H9 (cell line): ENCODE measurements at regions not wholly inside any gene's neighbourhood (a gene's known extent, or its start where the extent isn't known, plus 50 kb on each side); places are given as distances from the start of the nearest gene placed in this dataset.

Experiments used
- DNase-seq: peaks from one replicate; pipeline ENCODE4 v3.0.0-alpha.2; 2017
- H2AFZ ChIP-seq: one replicate; pipeline ENCODE4 v1.6.1; 2013; ENCODE audit warnings: mild to moderate bottlenecking, low read length, control low read depth, moderate library complexity
- H2AK5ac ChIP-seq: 2 replicates; pipeline ENCODE4 v1.6.1; 2013; ENCODE audit warnings: low read length, control low read depth, mixed read lengths; ENCODE audit not compliant: insufficient read length
- H2BK120ac ChIP-seq: one replicate; pipeline ENCODE4 v1.6.1; 2013; ENCODE audit warnings: low read depth, mild to moderate bottlenecking, low read length, control low read depth, inconsistent platforms; ENCODE audit not compliant: poor library complexity, severe bottlenecking
- H2BK12ac ChIP-seq: 2 replicates; pipeline ENCODE4 v1.6.1; 2013; ENCODE audit warnings: low read length, control low read depth, mixed read lengths, low read depth; ENCODE audit not compliant: insufficient read length
- H2BK15ac ChIP-seq: 2 replicates; pipeline ENCODE4 v1.6.1; 2013; ENCODE audit warnings: low read depth, low read length, control low read depth
- H2BK20ac ChIP-seq: one replicate; pipeline ENCODE4 v1.6.1; 2013; ENCODE audit warnings: low read depth, mild to moderate bottlenecking, low read length, control low read depth, inconsistent platforms; ENCODE audit not compliant: poor library complexity, severe bottlenecking
- H2BK5ac ChIP-seq: 2 replicates; pipeline ENCODE4 v1.6.1; 2013; ENCODE audit warnings: low read length, control low read depth, mixed read lengths; ENCODE audit not compliant: insufficient read length
- H3K14ac ChIP-seq: 2 replicates; pipeline ENCODE4 v1.6.1; 2013; ENCODE audit warnings: low read length, control low read depth; ENCODE audit not compliant: insufficient read depth
- H3K18ac ChIP-seq: 2 replicates; pipeline ENCODE4 v1.6.1; 2013; ENCODE audit warnings: low read depth, mild to moderate bottlenecking, mixed read lengths, low read length, control low read depth; ENCODE audit not compliant: insufficient read length
- H3K23ac ChIP-seq: 2 replicates; pipeline ENCODE4 v1.6.1; 2013; ENCODE audit warnings: low read length, control low read depth, mixed read lengths, low read depth; ENCODE audit not compliant: insufficient read length
- H3K23me2 ChIP-seq: 2 replicates; pipeline ENCODE4 v1.6.1; 2013; ENCODE audit warnings: low read depth, mild to moderate bottlenecking, mixed read lengths, low read length, control low read depth; ENCODE audit not compliant: insufficient read length, poor library complexity, severe bottlenecking
- H3K27ac ChIP-seq: 2 replicates; pipeline ENCODE4 v1.5.1; 2013; ENCODE audit warnings: low read length, control low read depth, mixed read lengths, low read depth; ENCODE audit not compliant: insufficient read length
- H3K27me3 ChIP-seq: 2 replicates; pipeline ENCODE4 v1.6.1; 2013; ENCODE audit warnings: low read length, control low read depth, inconsistent platforms; ENCODE audit not compliant: insufficient read depth
- H3K4ac ChIP-seq: 2 replicates; pipeline ENCODE4 v1.6.1; 2013; ENCODE audit warnings: low read depth, mild to moderate bottlenecking, control low read depth, inconsistent platforms, low read length, moderate library complexity
- H3K4me1 ChIP-seq: 2 replicates; pipeline ENCODE4 v1.6.1; 2013; ENCODE audit warnings: low read length, control low read depth, inconsistent platforms; ENCODE audit not compliant: insufficient read depth
- H3K4me2 ChIP-seq: 2 replicates; pipeline ENCODE4 v1.6.1; 2013; ENCODE audit warnings: low read length, control low read depth, mixed read lengths; ENCODE audit not compliant: insufficient read length, insufficient read depth
- H3K56ac ChIP-seq: 2 replicates; pipeline ENCODE4 v1.6.1; 2013; ENCODE audit warnings: low read depth, mild to moderate bottlenecking, mixed read lengths, low read length, control low read depth; ENCODE audit not compliant: insufficient read length
- H3K79me1 ChIP-seq: 2 replicates; pipeline ENCODE4 v1.6.1; 2013; ENCODE audit warnings: low read depth, mild to moderate bottlenecking, moderate library complexity, low read length, control low read depth, inconsistent platforms; ENCODE audit not compliant: insufficient read depth, poor library complexity, severe bottlenecking
- H3K79me2 ChIP-seq: 2 replicates; pipeline ENCODE4 v1.6.1; 2013; ENCODE audit warnings: low read length, control low read depth, inconsistent platforms; ENCODE audit not compliant: insufficient read depth
- H3K9ac ChIP-seq: 2 replicates; pipeline ENCODE4 v1.6.1; 2013; ENCODE audit warnings: low read length, control low read depth, mixed read lengths; ENCODE audit not compliant: insufficient read length; ENCODE audit errors: extremely low read depth
- H3K9me3 ChIP-seq: one replicate; pipeline ENCODE4 v1.6.1; 2013; ENCODE audit warnings: low read depth, low read length, inconsistent platforms; ENCODE audit not compliant: control insufficient read depth
- H3T11ph ChIP-seq: one replicate; pipeline ENCODE4 v1.6.1; 2013; ENCODE audit warnings: mild to moderate bottlenecking, low read length, control low read depth, inconsistent platforms
- H4K20me1 ChIP-seq: one replicate; pipeline ENCODE4 v1.6.1; 2013; ENCODE audit not compliant: control insufficient read depth, insufficient read length, insufficient read depth
- H4K5ac ChIP-seq: 2 replicates; pipeline ENCODE4 v1.6.1; 2013; ENCODE audit warnings: low read depth, mild to moderate bottlenecking, mixed read lengths, low read length, control low read depth; ENCODE audit not compliant: insufficient read length
- H4K8ac ChIP-seq: replicated peaks from 2 replicates; pipeline ENCODE4 v1.6.1; 2013; ENCODE audit warnings: low read length, control low read depth, mixed read lengths, low read depth; ENCODE audit not compliant: insufficient read length
- H4K91ac ChIP-seq: 2 replicates; pipeline ENCODE4 v1.6.1; 2013; ENCODE audit warnings: low read depth, mild to moderate bottlenecking, moderate library complexity, mixed read lengths, low read length, control low read depth; ENCODE audit not compliant: insufficient read length
- H3K27ac Mint-ChIP-seq, 3 experiments: 2 replicates in 2 of 3; 3 replicates in 1 of 3; pipeline ENCODE4 v1.8.0; 2020 to 2021; ENCODE audit warnings: mixed read lengths in 3 of 3, mild to moderate bottlenecking in 1 of 3, moderate library complexity in 1 of 3
- H3K27me3 Mint-ChIP-seq: 2 replicates; pipeline ENCODE4 v1.8.0; 2021; ENCODE audit warnings: low read depth, mild to moderate bottlenecking, moderate library complexity, mixed read lengths
- H3K36me3 Mint-ChIP-seq, 3 experiments: 2 replicates in 2 of 3; 3 replicates in 1 of 3; pipeline ENCODE4 v1.8.0; 2020 to 2021; ENCODE audit warnings: low read depth in 3 of 3, mixed read lengths in 3 of 3; ENCODE audit not compliant: insufficient read depth in 1 of 3
- H3K4me1 Mint-ChIP-seq, 2 experiments: 2 replicates each; pipeline ENCODE4 v1.8.0; 2020; ENCODE audit warnings: mixed read lengths in 2 of 2
- H3K4me3 Mint-ChIP-seq, 2 experiments: 2 replicates in 1 of 2; 3 replicates in 1 of 2; pipeline ENCODE4 v1.8.0; 2020 to 2021; ENCODE audit warnings: mild to moderate bottlenecking in 2 of 2, mixed read lengths in 2 of 2, moderate library complexity in 1 of 2
- H3K9me3 Mint-ChIP-seq, 2 experiments: 2 replicates in 1 of 2; 3 replicates in 1 of 2; pipeline ENCODE4 v1.8.0; 2020; ENCODE audit warnings: mild to moderate bottlenecking in 2 of 2, mixed read lengths in 2 of 2, moderate library complexity in 1 of 2
- WGBS: extraction: QIAGEN DNeasy Blood & Tissue Kit; methylation state at CpG from one replicate; pipeline ENCODE4 v1.1.7; 2013; ENCODE audit warnings: missing lambda C conversion rate, low lambda C conversion rate, mixed read lengths; ENCODE audit not compliant: insufficient read length; ENCODE audit errors: extremely low coverage; 5-methylcytosine and 5-hydroxymethylcytosine counted together
- TF ChIP-seq, protein P1 (sequence below): fragments of 200-600 bp; sonication (generic); conservative IDR thresholded peaks from 3 replicates; pipeline ENCODE4 v1.8.0; 2021; ENCODE audit warnings: antibody characterized with exemption, mild to moderate bottlenecking

DNA sequence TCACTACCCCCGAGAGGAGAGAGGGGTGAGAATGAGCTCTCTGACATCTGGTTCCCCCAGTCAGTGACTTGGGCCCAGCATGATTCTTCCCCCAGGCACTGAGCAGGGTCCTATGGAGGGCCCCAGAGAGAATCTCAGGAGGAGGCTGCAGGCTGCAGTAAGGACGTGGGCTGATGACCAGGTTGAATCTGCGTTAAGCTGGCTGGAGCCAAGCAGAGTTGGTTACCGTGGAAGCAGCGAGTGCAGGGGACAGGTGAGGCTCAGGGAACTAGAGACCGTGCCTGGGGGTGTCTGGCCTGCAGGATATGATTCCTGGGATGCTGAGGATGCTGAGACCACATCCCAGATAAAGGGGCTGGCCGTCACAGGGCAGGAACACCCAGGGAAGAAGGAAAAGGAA is 314.3 kb upstream of the IRX1 start:
- Histone ChIP-seq H3K23me2 (no peaks in the 10 kb centered on the region), H2BK12ac (no peak overlapping the region), H4K5ac (no peak overlapping the region), H3K14ac (no peak overlapping the region; the same call in 1 of the 2 replicates), H3K18ac (no peak overlapping the region), H4K8ac (no peak overlapping the region), H3T11ph (no peak overlapping the region), H2AK5ac (no peak overlapping the region), H3K27ac (no peak overlapping the region), H3K27me3 (no peaks in the 10 kb centered on the region), H3K79me1 (no peaks in the 10 kb centered on the region), H3K4me2 (no peak overlapping the region), H4K20me1 (no peaks in the 10 kb centered on the region), H4K91ac (no peak overlapping the region), H3K79me2 (no peaks in the 10 kb centered on the region), H2BK5ac (no peak overlapping the region), H3K4me1 (no peaks in the 10 kb centered on the region; the same call in 1 of the 2 replicates), H2BK20ac (no peak overlapping the region), H3K9ac (no peak overlapping the region), H2BK120ac (no peak overlapping the region), H3K9me3 (no peaks in the 10 kb centered on the region), H2BK15ac (no peak overlapping the region), H3K4ac (no peak overlapping the region), H2AFZ (no peak overlapping the region), H3K23ac (no peak overlapping the region), H3K56ac (no peak overlapping the region)
- peaks cover 32% of the 10 kb centered on the region in 2 experiments for H3K4me1 Mint-ChIP-seq
- DNase-seq, result no peak
- no peaks in the 10 kb centered on the region for H3K36me3 Mint-ChIP-seq
- H3K9me3 Mint-ChIP-seq, result no peaks in the 10 kb centered on the region; a peak in 1 of 5 replicates
- H3K27ac Mint-ChIP-seq, result 0 out of 7 replicates have a peak overlapping the region, but pooled peaks of 1 of the 3 experiments have one; percentile 57
- H3K27me3 Mint-ChIP-seq, result peaks cover 7% of the 10 kb centered on the region
- no peak overlapping the region for H3K4me3 Mint-ChIP-seq
- no CpG with 5 or more reads among the region's 7 CpGs for WGBS
- TF ChIP-seq, protein P1, sequence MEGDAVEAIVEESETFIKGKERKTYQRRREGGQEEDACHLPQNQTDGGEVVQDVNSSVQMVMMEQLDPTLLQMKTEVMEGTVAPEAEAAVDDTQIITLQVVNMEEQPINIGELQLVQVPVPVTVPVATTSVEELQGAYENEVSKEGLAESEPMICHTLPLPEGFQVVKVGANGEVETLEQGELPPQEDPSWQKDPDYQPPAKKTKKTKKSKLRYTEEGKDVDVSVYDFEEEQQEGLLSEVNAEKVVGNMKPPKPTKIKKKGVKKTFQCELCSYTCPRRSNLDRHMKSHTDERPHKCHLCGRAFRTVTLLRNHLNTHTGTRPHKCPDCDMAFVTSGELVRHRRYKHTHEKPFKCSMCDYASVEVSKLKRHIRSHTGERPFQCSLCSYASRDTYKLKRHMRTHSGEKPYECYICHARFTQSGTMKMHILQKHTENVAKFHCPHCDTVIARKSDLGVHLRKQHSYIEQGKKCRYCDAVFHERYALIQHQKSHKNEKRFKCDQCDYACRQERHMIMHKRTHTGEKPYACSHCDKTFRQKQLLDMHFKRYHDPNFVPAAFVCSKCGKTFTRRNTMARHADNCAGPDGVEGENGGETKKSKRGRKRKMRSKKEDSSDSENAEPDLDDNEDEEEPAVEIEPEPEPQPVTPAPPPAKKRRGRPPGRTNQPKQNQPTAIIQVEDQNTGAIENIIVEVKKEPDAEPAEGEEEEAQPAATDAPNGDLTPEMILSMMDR, result no peak
